A549 (cell line): ENCODE measurements at regions not wholly inside any gene's neighbourhood (a gene's known extent, or its start where the extent isn't known, plus 50 kb on each side); places are given as distances from the start of the nearest gene placed in this dataset.

Experiments
- ATAC-seq, 2 experiments: fragments of 200-7000 bp in 1 of 2; fragments of >200 bp in 1 of 2; cut with Nextera tagmentation in 1 of 2; cut with Tn5 transposase in 1 of 2; 3 replicates each; pipeline versions ENCODE4 v1.8.0 to v1.9.1; 2018 to 2020; ENCODE audit warnings: mild to moderate bottlenecking in 1 of 2, moderate library complexity in 1 of 2
- CTCF ChIA-PET: fragments of 300-600 bp; sonication (Branson Sonifier 250); formaldehyde crosslinking; extraction: SDS; loops from one replicate; lab custom pipeline; 2021; ENCODE audit warnings: antibody characterized with exemption, inconsistent platforms; lab: Yijun Ruan, JAX
- POLR2A ChIA-PET: fragments of 350-600 bp; formaldehyde crosslinking; extraction: SDS; loops from one replicate; lab custom pipeline; 2021; ENCODE audit warnings: antibody characterized with exemption, inconsistent platforms; lab: Yijun Ruan, JAX
- DNase-seq, 2 experiments: peaks; one replicate each; pipeline versions ENCODE4 v3.0.0 to v3.0.0-alpha.2; 2011 to 2016; ENCODE audit warnings: low read depth in 1 of 2, low spot score in 1 of 2
- FAIRE-seq: peaks from 2 replicates; lab custom pipeline; 2011; peaks lifted over from hg19 to GRCh38; lab: Jason Lieb, UNC
- H3K27ac ChIP-seq, 2 experiments: fragments of >200 bp; sonication (Bioruptor Twin); formaldehyde crosslinking; 3 replicates each; pipeline ENCODE4 v1.5.1; 2016 to 2017
- H3K4me1 ChIP-seq: fragments of >200 bp; sonication (Bioruptor Twin); formaldehyde crosslinking; 3 replicates; pipeline ENCODE4 v1.6.1; 2016
- H3K4me2 ChIP-seq: fragments of >200 bp; sonication (Bioruptor Twin); formaldehyde crosslinking; 3 replicates; pipeline ENCODE4 v1.6.1; 2016
- H3K4me3 ChIP-seq: fragments of >200 bp; sonication (Bioruptor Twin); formaldehyde crosslinking; 3 replicates; pipeline ENCODE4 v1.5.1; 2016
- H3K9me3 ChIP-seq: fragments of >200 bp; sonication (Bioruptor Twin); formaldehyde crosslinking; 3 replicates; pipeline ENCODE4 v1.6.1; 2016
- EHF ChIP-seq: fragments of 250-450 bp; sonication (Bioruptor Pico); IDR thresholded peaks from 2 replicates; pipeline ENCODE4 v1.5.0; 2020; ENCODE audit warnings: mild to moderate bottlenecking
- FOSL2 ChIP-seq, 2 experiments: fragments of 450-650 bp in 1 of 2; fragments of >200 bp in 1 of 2; sonication (Bioruptor Twin) in 1 of 2; formaldehyde crosslinking; IDR thresholded peaks; 2 replicates each; pipeline versions ENCODE4 v1.5.0 to v1.6.1; 2016 to 2020; ENCODE audit warnings: mild to moderate bottlenecking in 1 of 2, moderate library complexity in 1 of 2
- GATA3 ChIP-seq: IDR thresholded peaks from 2 replicates; pipeline ENCODE4 v1.6.1; 2012; ENCODE audit warnings: borderline replicate concordance
- HDAC2 ChIP-seq: fragments of 200-600 bp; sonication (generic); IDR thresholded peaks from 2 replicates; pipeline ENCODE4 v1.6.1; 2016
- HOXB5 ChIP-seq: fragments of 250-450 bp; sonication (Bioruptor Pico); IDR thresholded peaks from 2 replicates; pipeline ENCODE4 v1.5.0; 2020; ENCODE audit warnings: mild to moderate bottlenecking, moderate library complexity
- NR3C1 ChIP-seq: fragments of >200 bp; sonication (Bioruptor Twin); formaldehyde crosslinking; IDR thresholded peaks from 3 replicates; pipeline ENCODE4 v1.6.1; 2017
- POLR2AphosphoS2 ChIP-seq: conservative IDR thresholded peaks from 2 replicates; pipeline ENCODE4 v1.6.1; 2012; ENCODE audit warnings: low read length, improper control_type of control experiment, inconsistent platforms
- RNF2 ChIP-seq: fragments of 200-600 bp; sonication (generic); IDR thresholded peaks from 2 replicates; pipeline ENCODE4 v1.6.1; 2016; ENCODE audit warnings: low read depth, mild to moderate bottlenecking, antibody characterized with exemption, moderate library complexity, borderline replicate concordance
- WGBS: methylation state at CpG from one replicate; pipeline ENCODE4 v1.1.6; 2017; ENCODE audit errors: missing lambda C conversion rate; 5-methylcytosine and 5-hydroxymethylcytosine counted together
- TF ChIP-seq, protein P1 (sequence below): fragments of 200-600 bp; sonication (generic); IDR thresholded peaks from 2 replicates; pipeline ENCODE4 v1.6.1; 2016; ENCODE audit warnings: antibody characterized with exemption, mild to moderate bottlenecking, moderate library complexity
- TF ChIP-seq, protein P2 (sequence below): IDR thresholded peaks from 2 replicates; pipeline ENCODE4 v1.6.1; 2012

DNA sequence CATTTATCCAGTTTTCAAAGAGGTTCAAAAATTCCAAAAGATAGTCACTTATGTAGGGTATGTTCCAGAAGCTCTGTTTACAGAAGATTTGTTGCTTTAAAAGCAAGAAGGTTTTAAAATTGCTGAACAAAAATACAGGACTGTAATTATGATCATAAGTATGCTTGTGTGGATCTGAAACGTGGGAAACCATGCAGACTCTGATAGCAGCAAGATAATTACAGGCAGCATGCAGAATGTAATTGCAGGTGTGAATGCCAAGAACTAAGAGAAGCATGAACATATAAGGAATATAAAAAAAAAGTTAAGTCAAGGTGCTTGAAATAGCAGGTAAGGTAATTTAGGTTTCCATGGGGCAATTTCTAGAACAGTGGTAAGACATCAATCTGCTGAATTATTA lies 405.7 kb downstream of the ARL4A start:
- ChIA-PET CTCF (no interaction called here), POLR2A (no interaction called here)

DNA sequence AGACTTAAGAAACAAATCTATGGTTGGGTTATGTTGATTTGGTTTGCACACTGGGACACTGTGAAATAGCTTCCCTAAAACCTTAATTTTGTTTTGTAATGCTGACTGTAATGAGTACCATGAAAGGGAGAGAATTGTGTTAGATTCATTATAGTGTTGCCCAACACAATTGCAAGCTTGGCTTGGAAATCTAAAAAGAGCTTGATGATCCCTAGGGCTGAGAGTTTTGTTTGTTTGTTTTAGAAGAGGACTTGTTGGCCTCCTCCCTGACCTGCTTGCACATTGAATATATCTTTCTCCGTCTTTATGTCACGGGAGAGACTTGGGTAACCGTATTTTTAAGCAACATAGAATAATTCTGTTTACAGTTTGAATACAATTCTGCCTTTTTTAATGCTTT lies 410.1 kb downstream of the ARL4A start:
- Histone ChIP-seq H3K4me2 (no peak overlapping the region), H3K4me1 (peaks cover 8% of the 10 kb centered on the region; the same call in 2 of the 3 replicates), H3K4me3 (no peak overlapping the region), H3K9me3 (no peaks in the 10 kb centered on the region), H3K27ac (no peak overlapping the region)
- ATAC-seq, result no peak
- no peak for FAIRE-seq
- 77% methylated on average over 3 of the region's 3 CpGs for WGBS
- CTCF ChIA-PET, result interaction anchor here (1.6 kb wide), 1 partner anchor 11 kb away, joined by 3 read pairs; no protein-coding TSS in a partner anchor
- DNase-seq, result no peak
- no peak for TF ChIP-seq EHF
- no peak for TF ChIP-seq FOSL2 (IDR thresholded peaks at IDR 0.05)
- TF ChIP-seq FOSL2 (CRISPR knock-in tag; IDR thresholded peaks at IDR 0.05), result no peak
- TF ChIP-seq NR3C1, result no peak
- TF ChIP-seq HDAC2, result no peak
- no peak for TF ChIP-seq RNF2
- TF ChIP-seq, protein P1, sequence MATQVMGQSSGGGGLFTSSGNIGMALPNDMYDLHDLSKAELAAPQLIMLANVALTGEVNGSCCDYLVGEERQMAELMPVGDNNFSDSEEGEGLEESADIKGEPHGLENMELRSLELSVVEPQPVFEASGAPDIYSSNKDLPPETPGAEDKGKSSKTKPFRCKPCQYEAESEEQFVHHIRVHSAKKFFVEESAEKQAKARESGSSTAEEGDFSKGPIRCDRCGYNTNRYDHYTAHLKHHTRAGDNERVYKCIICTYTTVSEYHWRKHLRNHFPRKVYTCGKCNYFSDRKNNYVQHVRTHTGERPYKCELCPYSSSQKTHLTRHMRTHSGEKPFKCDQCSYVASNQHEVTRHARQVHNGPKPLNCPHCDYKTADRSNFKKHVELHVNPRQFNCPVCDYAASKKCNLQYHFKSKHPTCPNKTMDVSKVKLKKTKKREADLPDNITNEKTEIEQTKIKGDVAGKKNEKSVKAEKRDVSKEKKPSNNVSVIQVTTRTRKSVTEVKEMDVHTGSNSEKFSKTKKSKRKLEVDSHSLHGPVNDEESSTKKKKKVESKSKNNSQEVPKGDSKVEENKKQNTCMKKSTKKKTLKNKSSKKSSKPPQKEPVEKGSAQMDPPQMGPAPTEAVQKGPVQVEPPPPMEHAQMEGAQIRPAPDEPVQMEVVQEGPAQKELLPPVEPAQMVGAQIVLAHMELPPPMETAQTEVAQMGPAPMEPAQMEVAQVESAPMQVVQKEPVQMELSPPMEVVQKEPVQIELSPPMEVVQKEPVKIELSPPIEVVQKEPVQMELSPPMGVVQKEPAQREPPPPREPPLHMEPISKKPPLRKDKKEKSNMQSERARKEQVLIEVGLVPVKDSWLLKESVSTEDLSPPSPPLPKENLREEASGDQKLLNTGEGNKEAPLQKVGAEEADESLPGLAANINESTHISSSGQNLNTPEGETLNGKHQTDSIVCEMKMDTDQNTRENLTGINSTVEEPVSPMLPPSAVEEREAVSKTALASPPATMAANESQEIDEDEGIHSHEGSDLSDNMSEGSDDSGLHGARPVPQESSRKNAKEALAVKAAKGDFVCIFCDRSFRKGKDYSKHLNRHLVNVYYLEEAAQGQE, result no peak
- POLR2A ChIA-PET, result interaction anchor here (0.5 kb wide), 1 partner anchor 151 kb away, joined by 5 read pairs; no protein-coding TSS in a partner anchor

More for the DNA sequence above, 405.7 kb downstream of the ARL4A start:
- TF ChIP-seq POLR2AphosphoS2, result no peak
- no peak for DNase-seq
- Histone ChIP-seq H3K4me2 (no peak overlapping the region), H3K4me3 (no peak overlapping the region), H3K9me3 (no peaks in the 10 kb centered on the region), H3K4me1 (no peaks in the 10 kb centered on the region), H3K27ac (no peak overlapping the region)
- WGBS, result 13% methylated on average over 1 of the region's 1 CpG
- no peak for FAIRE-seq
- ATAC-seq, result no peak

GRCh38 chr7:13098161-13098560 lies 410.7 kb downstream of the ARL4A start:
- H3K4me2 ChIP-seq, result no peak overlapping the region
- H3K4me3 ChIP-seq, result no peak overlapping the region
- TF ChIP-seq HOXB5 (CRISPR knock-in tag) (no peak), GATA3 (no peak), POLR2AphosphoS2 (no peak)
- TF ChIP-seq, all 56 proteins: peak for 0
- CTCF ChIA-PET, result interaction anchor here (1.6 kb wide), 1 partner anchor 11 kb away, joined by 3 read pairs; no protein-coding TSS in a partner anchor
- no peaks in the 10 kb centered on the region for H3K9me3 ChIP-seq
- POLR2A ChIA-PET, result interaction anchor here (0.5 kb wide), 1 partner anchor 152 kb away, joined by 5 read pairs; no protein-coding TSS in a partner anchor
- peaks cover 8% of the 10 kb centered on the region; the same call in 2 of the 3 replicates for H3K4me1 ChIP-seq
- DNase-seq, result no peak
- FAIRE-seq, result no peak
- no peak overlapping the region for H3K27ac ChIP-seq
- ATAC-seq, result no peak
- 78% methylated on average over 4 of the region's 4 CpGs for WGBS

DNA sequence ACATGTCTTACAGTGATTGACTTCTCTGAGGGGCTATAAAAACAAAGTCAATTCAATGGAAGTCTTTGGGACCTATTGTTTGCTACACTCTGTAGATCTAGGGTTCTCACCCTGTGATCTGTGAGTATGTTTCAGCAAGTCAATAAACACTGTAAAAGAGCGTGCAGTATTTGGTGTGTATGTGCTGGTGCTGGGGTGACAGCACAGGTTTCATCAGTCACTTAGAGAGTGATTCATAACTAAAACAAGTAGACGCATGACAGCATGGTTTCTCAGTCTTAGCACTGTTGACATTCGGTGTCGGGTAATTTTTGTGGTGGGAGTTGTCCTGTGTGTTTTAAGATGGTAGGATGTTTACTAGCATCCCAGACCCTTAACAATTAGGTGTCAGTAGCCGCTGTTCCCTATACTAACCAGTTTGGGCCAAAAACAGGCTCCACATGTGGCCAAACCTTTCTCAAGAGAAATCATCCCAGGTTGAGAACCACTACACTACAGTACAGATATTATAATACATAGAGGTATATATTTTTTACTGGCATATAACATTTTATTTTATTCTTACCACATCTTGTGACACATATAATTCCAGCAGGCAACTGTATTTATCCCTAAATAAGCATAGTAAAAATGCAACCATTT lies 411.8 kb downstream of the ARL4A start:
- 21% methylated on average over 5 of the region's 5 CpGs for WGBS
- FAIRE-seq (peak; percentile 32), ATAC-seq (peak; percentile 75 to 87)
- peak overlapping the region; percentile 34 for H3K4me2 ChIP-seq
- no peaks in the 10 kb centered on the region for H3K9me3 ChIP-seq
- CTCF ChIA-PET, result no interaction called here
- no peak for TF ChIP-seq FOSL2 (IDR thresholded peaks at IDR 0.05)
- peak; percentile 39 for TF ChIP-seq FOSL2 (CRISPR knock-in tag; IDR thresholded peaks at IDR 0.05)
- TF ChIP-seq, protein P2, sequence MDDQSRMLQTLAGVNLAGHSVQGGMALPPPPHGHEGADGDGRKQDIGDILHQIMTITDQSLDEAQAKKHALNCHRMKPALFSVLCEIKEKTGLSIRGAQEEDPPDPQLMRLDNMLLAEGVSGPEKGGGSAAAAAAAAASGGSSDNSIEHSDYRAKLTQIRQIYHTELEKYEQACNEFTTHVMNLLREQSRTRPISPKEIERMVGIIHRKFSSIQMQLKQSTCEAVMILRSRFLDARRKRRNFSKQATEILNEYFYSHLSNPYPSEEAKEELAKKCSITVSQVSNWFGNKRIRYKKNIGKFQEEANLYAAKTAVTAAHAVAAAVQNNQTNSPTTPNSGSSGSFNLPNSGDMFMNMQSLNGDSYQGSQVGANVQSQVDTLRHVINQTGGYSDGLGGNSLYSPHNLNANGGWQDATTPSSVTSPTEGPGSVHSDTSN, result no peak
- TF ChIP-seq, all 56 proteins: peak for 1
- H3K27ac ChIP-seq, result no peak overlapping the region
- peak in 1 of 2 experiments; percentile 37 for DNase-seq
- H3K4me3 ChIP-seq, result no peak overlapping the region
- POLR2A ChIA-PET, result no interaction called here
- H3K4me1 ChIP-seq, result peaks cover 8% of the 10 kb centered on the region; the same call in 2 of the 3 replicates
